Mesodermal cell (in vitro differentiated cells): ENCODE measurements at regions not wholly inside any gene's neighbourhood (a gene's known extent, or its start where the extent isn't known, plus 50 kb on each side); places are given as distances from the start of the nearest gene placed in this dataset.

Source experiments
- H3K27ac ChIP-seq: 2 replicates; pipeline ENCODE4 v1.7.0; 2013; ENCODE audit warnings: mild to moderate bottlenecking, low read depth, low read length, moderate library complexity; ENCODE audit not compliant: severe bottlenecking
- H3K36me3 ChIP-seq: 2 replicates; pipeline ENCODE4 v1.7.1; 2013; ENCODE audit warnings: mild to moderate bottlenecking, low read length, moderate library complexity; ENCODE audit not compliant: control insufficient read depth, insufficient read depth
- H3K4me1 ChIP-seq: one replicate; pipeline ENCODE4 v1.7.1; 2013; ENCODE audit warnings: mild to moderate bottlenecking, low read length; ENCODE audit not compliant: insufficient read depth, control insufficient read depth, poor library complexity, severe bottlenecking
- H3K4me3 ChIP-seq: 2 replicates; pipeline ENCODE4 v1.7.0; 2013; ENCODE audit warnings: low read length, control low read depth, mild to moderate bottlenecking; ENCODE audit not compliant: insufficient read depth, poor library complexity, severe bottlenecking; ENCODE audit errors: extremely low read depth
- H3K9me3 ChIP-seq: 2 replicates; pipeline ENCODE4 v1.7.1; 2013; ENCODE audit warnings: mild to moderate bottlenecking, low read length, moderate library complexity; ENCODE audit not compliant: control insufficient read depth
- WGBS, 2 experiments: methylation state at CpG; one replicate each; pipeline ENCODE4 v1.1.5; 2013; ENCODE audit warnings: missing lambda C conversion rate in 2 of 2; ENCODE audit not compliant: insufficient coverage in 2 of 2; 5-methylcytosine and 5-hydroxymethylcytosine counted together

GRCh38 chr18:51807336-51807735 is 532.7 kb upstream of the DCC start:
- H3K9me3 ChIP-seq: no peaks in the 10 kb centered on the region
- H3K4me1 ChIP-seq: no peaks in the 10 kb centered on the region
- WGBS, 2 experiments: 100% methylated on average over 2 of the region's 2 CpGs; no CpG with 5 or more reads in 1 of the 2 experiments
- no peaks in the 10 kb centered on the region for H3K36me3 ChIP-seq
- H3K27ac ChIP-seq: no peak overlapping the region
- H3K4me3 ChIP-seq: no peak overlapping the region

GRCh38 chr18:51811883-51812282 is 528.1 kb upstream of the DCC start:
- Histone ChIP-seq H3K27ac (no peak overlapping the region), H3K36me3 (no peaks in the 10 kb centered on the region), H3K9me3 (no peaks in the 10 kb centered on the region), H3K4me3 (no peak overlapping the region), H3K4me1 (no peaks in the 10 kb centered on the region)
- 100% methylated on average over 1 of the region's 2 CpGs for WGBS, 2 experiments

GRCh38 chr18:51813740-51814139 is 526.3 kb upstream of the DCC start:
- 85% methylated on average over 2 of the region's 2 CpGs; no CpG with 5 or more reads in 1 of the 2 experiments for WGBS, 2 experiments
- Histone ChIP-seq H3K4me1 (no peaks in the 10 kb centered on the region), H3K4me3 (no peak overlapping the region), H3K27ac (no peak overlapping the region), H3K36me3 (no peaks in the 10 kb centered on the region), H3K9me3 (no peaks in the 10 kb centered on the region)

GRCh38 chr18:51821610-51822009 is 518.4 kb upstream of the DCC start:
- no peaks in the 10 kb centered on the region for H3K9me3 ChIP-seq
- no CpG with 5 or more reads among the region's 1 CpG for WGBS, 2 experiments
- no peaks in the 10 kb centered on the region for H3K36me3 ChIP-seq
- no peaks in the 10 kb centered on the region for H3K4me1 ChIP-seq
- H3K4me3 ChIP-seq: no peak overlapping the region
- H3K27ac ChIP-seq: no peak overlapping the region

GRCh38 chr18:51824746-51825145 is 515.3 kb upstream of the DCC start:
- no peak overlapping the region for H3K27ac ChIP-seq
- WGBS, 2 experiments: 100% methylated on average over 1 of the region's 2 CpGs; no CpG with 5 or more reads in 1 of the 2 experiments
- no peaks in the 10 kb centered on the region for H3K9me3 ChIP-seq
- no peak overlapping the region for H3K4me3 ChIP-seq
- no peaks in the 10 kb centered on the region for H3K4me1 ChIP-seq
- H3K36me3 ChIP-seq: no peaks in the 10 kb centered on the region

GRCh38 chr18:51833850-51834249 is 506.1 kb upstream of the DCC start:
- H3K4me3 ChIP-seq: no peak overlapping the region
- H3K36me3 ChIP-seq: no peaks in the 10 kb centered on the region
- H3K4me1 ChIP-seq: no peaks in the 10 kb centered on the region
- 93 to 96% methylated on average over 5 of the region's 6 CpGs for WGBS, 2 experiments
- H3K9me3 ChIP-seq: no peaks in the 10 kb centered on the region
- no peak overlapping the region for H3K27ac ChIP-seq

- no peaks in the 10 kb centered on the region for H3K4me1 ChIP-seq
- H3K4me3 ChIP-seq: no peak overlapping the region
- WGBS, 2 experiments: 100% methylated on average over 2 of the region's 2 CpGs
- H3K27ac ChIP-seq: no peak overlapping the region
- no peaks in the 10 kb centered on the region for H3K36me3 ChIP-seq
- no peaks in the 10 kb centered on the region for H3K9me3 ChIP-seq
Measured at GRCh38 chr18:51848702-51849101, 491.3 kb upstream of the DCC start.

- H3K36me3 ChIP-seq: no peaks in the 10 kb centered on the region
- no peak overlapping the region for H3K4me3 ChIP-seq
- no peaks in the 10 kb centered on the region for H3K4me1 ChIP-seq
- no peak overlapping the region for H3K27ac ChIP-seq
- no peaks in the 10 kb centered on the region for H3K9me3 ChIP-seq
Measured at GRCh38 chr18:51852681-51853080, 487.3 kb upstream of the DCC start.

GRCh38 chr18:51857989-51858388 is 482.0 kb upstream of the DCC start:
- Histone ChIP-seq H3K4me3 (no peak overlapping the region), H3K9me3 (no peaks in the 10 kb centered on the region), H3K27ac (no peak overlapping the region), H3K4me1 (no peaks in the 10 kb centered on the region), H3K36me3 (no peaks in the 10 kb centered on the region)
- 66 to 81% methylated on average over 3 of the region's 5 CpGs for WGBS, 2 experiments

GRCh38 chr18:51861046-51861445 is 479.0 kb upstream of the DCC start:
- H3K4me1 ChIP-seq: no peaks in the 10 kb centered on the region
- H3K36me3 ChIP-seq: no peaks in the 10 kb centered on the region
- no peak overlapping the region for H3K27ac ChIP-seq
- no CpG with 5 or more reads among the region's 2 CpGs for WGBS, 2 experiments
- H3K9me3 ChIP-seq: no peaks in the 10 kb centered on the region
- no peak overlapping the region for H3K4me3 ChIP-seq

GRCh38 chr18:51862051-51862715 is 477.8 kb upstream of the DCC start:
- no peaks in the 10 kb centered on the region for H3K4me1 ChIP-seq
- no peaks in the 10 kb centered on the region for H3K9me3 ChIP-seq
- no peak overlapping the region for H3K27ac ChIP-seq
- no peaks in the 10 kb centered on the region for H3K36me3 ChIP-seq
- H3K4me3 ChIP-seq: no peak overlapping the region
- 86 to 89% methylated on average over 2 to 4 of the region's 4 CpGs for WGBS, 2 experiments
